Frontal cortex (tissue), 3 donors: ENCODE measurements at regions not wholly inside any gene's neighbourhood (a gene's known extent, or its start where the extent isn't known, plus 50 kb on each side); places are given as distances from the start of the nearest gene placed in this dataset.

Experiments used
- DNase-seq, 2 donors: peaks; one replicate each; pipeline ENCODE4 v3.0.0; 2012; ENCODE audit warnings: low spot score in 2 of 2
- FAIRE-seq: peaks from 2 replicates; lab custom pipeline; 2012; peaks lifted over from hg19 to GRCh38; lab: Jason Lieb, UNC
- donor health status: control.
- donor health status: control.
- donor health status: control.

GRCh38 chr21:27391990-27392389, 425.1 kb upstream of the ADAMTS5 start:
- DNase-seq (no peak), FAIRE-seq (no peak)

DNA sequence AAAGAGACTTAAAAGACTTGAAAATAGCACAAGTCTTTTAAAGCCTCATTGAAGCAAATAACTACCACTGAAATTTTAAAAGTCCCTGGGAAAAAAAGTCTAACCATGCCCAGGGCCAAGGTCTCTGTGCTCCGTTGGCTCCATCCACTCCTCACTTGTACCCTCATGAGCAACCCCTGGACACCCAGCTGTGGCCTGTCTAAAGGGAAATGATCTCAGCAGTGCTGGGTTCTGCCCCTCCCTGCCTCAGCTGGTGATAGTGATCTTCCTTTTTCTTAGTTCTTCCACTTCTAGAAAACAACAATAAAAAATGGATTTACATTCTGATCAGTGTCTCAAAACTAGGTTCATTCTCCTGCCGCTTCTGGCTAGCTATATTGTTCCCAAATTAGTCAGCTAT, 423.5 kb upstream of the ADAMTS5 start:
- DNase-seq, result no peak
- no peak for FAIRE-seq

GRCh38 chr21:27388825-27389224, 421.9 kb upstream of the ADAMTS5 start:
- no peak for DNase-seq
- FAIRE-seq, result no peak

GRCh38 chr21:27382404-27382803, 415.5 kb upstream of the ADAMTS5 start:
- no peak for FAIRE-seq
- DNase-seq, result no peak

DNA sequence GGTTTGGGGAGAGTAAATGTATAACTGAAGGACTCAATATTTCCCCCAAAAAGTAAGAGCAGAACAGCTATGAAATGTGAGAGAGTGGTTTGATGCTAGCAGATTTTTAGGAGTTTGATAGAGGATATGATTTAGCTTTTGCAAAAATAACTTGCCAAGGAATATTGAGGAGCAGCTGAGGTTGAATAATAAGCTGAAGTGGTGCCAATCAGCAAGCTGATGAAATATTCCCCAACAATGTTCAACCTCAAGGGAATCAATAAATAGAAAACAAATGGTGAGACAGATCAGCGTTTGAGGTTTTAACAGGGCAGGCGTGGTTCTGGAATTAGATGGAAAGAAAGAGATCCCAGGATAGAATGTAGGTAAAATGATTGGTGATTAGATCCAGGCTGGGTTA, 413.4 kb upstream of the ADAMTS5 start:
- DNase-seq, result no peak
- FAIRE-seq, result no peak

DNA sequence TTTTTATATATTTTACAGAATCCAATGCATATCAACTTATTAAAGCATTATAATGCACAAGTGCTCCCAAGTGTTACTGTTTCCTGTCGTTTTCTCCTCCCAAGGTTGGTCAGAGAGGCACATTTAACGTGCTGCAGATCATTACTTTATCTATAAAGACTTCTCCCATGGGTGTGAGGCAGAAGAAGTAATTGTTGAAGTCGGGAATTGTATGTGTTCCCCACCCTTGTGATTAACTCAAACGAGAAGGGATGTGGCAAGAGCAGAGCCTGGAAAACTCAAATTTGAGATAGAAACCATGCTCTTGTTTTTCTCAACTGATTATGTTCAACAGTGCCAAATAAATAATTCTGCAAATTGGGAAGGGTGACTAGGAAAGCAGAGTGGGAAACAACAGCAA, 412.5 kb upstream of the ADAMTS5 start:
- no peak for FAIRE-seq
- no peak for DNase-seq

- FAIRE-seq (no peak), DNase-seq (no peak)
Observed at GRCh38 chr21:27372381-27372780, 405.5 kb upstream of the ADAMTS5 start.

DNA sequence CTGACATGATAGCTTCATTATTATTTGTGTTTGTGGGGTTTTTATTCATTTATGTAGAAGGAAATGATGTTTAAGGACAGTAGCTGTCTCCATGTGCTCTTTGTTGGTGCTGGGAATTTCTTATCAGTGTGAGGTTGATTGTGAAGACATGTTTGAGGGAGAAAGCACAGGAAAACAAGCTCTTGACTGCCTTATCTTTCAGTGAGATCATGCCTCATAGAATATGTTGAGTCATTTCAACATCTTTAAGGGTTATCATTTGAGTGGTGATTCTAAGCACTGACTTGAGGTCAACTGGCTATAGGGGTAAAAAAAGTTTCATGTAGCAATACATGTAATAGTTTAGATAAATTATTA, 405.1 kb upstream of the ADAMTS5 start:
- DNase-seq (no peak), FAIRE-seq (no peak)

DNA sequence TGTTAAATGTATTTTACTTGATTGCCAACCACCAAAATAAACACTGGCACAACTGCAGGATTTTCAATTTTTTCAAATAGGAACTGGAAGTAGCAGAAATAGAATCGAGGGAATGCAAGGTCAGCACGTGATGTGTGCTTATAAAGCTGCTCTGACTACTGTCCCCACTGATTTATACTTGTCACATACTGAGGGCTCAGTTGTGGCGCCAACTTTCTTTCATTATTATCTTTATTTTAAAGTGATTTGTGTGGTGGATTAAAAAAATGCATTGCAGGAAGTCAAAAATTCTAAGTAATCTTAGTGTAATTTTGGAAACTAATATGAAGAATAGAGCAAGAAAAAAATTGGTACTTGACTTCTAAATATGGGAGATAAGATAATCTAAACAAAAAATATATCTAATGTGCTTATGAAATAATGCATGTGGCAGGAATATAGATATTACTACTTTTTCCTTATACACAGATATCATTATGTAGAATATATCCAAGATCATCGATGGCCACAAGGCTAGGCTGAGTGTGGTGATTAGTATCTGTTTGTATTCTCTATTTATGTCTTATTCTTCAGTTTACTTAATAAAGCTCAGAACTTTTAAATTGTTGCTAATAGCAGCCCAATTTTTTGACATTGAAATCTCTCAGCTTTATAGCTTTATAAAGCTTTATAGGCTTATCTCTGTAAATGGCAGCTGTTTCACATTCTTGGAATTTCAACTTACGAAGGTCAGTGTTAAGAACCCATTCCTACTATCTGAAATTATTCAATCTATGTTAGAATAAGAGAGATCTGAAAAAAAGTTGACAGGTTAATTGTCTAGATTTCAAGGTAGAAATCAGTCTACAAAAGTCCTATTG, 404.5 kb upstream of the ADAMTS5 start:
- no peak for FAIRE-seq
- no peak for DNase-seq

- no peak for FAIRE-seq
- DNase-seq, result no peak
Observed at GRCh38 chr21:27369978-27370571, 403.2 kb upstream of the ADAMTS5 start.

GRCh38 chr21:27369234-27369633, 402.3 kb upstream of the ADAMTS5 start:
- DNase-seq (no peak), FAIRE-seq (no peak)

- FAIRE-seq, result no peak
Observed at GRCh38 chr21:27366646-27367235, 399.9 kb upstream of the ADAMTS5 start.

DNA sequence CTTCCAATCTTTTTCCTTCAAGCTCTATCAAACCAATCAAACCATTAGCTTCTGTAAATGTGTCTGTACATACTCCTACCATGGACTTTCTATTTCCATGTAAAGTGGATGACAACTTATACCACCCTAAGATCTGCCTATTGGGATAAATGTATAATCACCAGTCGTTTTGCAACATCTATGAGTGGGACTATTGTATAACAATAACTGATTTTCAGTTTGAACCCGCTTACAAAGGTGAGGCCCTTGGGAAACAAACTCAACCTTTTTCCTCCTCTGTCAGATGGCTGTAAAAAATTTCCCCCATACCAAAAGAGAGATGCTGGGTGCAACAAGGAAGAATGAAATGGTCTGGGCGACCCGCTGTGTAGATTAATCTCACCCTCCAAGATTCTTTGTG, 399.1 kb upstream of the ADAMTS5 start:
- FAIRE-seq, result no peak
- DNase-seq, result no peak

More at GRCh38 chr21:27366646-27367235, 399.9 kb upstream of the ADAMTS5 start:
- no peak for DNase-seq

DNA sequence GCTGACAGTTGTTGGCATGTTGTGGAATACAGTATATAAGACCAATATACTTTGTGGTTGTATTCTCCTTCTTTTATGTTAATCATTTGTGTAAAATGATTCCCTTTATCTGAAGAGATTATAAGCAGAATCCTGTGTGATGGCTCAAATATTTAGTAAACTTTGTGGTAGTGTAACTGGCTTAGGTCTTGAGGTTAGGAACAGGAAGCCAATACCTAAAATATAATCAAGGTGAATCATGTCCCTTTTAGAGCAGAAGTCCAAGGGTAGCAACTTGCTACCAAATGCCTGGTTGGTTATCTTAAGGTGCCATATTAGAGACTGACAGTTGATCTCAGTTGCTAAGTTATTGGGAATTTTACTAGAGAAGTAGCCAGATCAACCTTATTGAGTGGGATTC, 398.5 kb upstream of the ADAMTS5 start:
- FAIRE-seq (no peak), DNase-seq (no peak)

DNA sequence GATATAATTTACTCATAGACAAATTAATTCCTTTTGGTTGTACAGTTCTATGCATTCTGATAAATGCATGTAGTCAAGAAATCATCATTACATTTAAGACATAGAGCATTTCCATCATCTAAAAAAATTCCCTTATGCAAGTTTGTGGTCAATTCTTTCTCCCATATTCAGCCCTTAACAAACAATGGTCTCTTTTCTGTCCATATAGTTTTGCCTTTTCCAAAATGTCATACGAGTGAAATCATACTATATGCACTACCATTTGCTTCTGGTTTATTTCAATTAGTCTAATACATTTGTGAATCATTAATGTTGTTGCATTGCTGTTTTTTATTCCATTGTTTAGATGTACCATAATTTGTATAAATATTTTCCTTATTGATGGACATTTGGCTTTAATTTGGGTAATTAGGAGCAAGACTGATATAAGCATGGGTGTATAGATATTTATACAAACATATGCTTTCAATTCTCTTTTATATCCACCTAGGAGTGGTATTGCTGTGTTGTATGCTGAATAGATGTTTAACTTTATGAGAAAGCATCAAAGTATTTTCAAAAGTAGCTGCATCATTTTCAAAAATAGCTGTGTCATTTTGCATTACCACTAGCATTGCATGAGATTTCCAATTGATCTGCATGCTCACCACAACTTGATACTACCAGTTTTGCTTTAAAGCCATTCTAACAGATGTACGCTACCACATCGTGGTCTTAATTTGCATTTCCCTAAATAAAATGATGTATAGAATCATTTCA, 397.0 kb upstream of the ADAMTS5 start:
- no peak for DNase-seq

DNA sequence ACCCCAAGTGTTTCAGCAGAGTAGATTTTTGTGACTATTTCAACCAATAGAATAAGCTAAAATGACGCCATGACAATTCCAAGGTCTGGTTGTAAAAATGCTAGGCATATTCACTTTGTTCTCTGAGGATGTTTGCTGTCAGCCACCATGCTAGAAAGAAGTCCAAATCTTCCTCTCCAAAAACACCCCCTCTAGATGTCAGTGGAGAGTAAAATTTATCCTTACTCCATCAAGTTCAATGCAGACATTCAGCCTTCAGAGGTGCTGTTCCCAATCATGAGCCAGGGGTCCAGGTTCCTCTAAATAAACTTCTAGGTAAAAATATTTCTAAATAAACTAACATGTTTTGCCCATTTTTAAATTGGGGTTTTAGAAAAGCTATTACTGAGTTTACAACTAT, 395.4 kb upstream of the ADAMTS5 start:
- FAIRE-seq, result no peak

More for the DNA sequence above, 397.0 kb upstream of the ADAMTS5 start:
- FAIRE-seq, result no peak

DNA sequence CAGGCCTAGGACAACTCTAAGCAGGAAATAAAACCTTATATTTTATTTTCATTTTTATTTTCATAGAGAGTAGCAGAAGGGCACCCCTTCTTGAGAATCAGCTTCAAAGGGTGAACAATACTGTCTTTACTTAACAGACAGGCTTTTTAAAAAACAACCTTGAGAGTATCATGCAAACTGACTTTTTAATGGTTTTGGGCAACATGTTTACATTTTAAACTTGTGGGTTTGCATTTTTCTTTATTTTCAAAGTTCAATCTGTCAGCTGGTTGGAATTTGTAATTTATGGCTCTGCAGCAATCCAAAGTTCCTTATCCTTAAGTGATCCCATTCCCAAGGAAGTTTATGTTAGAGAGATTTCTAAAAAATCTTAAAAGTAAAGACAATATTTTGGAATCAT, 392.3 kb upstream of the ADAMTS5 start:
- no peak for FAIRE-seq

More for the DNA sequence above, 395.4 kb upstream of the ADAMTS5 start:
- DNase-seq, result no peak

DNA sequence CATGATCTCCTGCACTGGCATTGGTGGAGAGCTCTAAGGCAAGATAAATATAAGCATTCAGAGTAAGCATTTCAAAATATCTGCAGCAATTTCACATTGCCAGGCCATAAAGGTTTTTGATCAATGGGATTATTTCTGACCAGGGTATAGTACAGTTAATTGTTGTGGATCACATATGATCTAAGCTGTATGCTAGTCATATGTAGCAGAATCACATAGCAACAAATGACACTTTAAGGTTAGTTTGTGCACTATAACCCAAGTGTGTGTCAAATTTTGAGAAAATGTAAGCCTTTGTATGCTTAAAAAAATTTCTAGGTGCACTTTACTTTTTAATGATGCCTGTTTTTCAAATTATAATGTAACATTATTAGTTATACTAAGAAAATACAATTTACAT, 386.0 kb upstream of the ADAMTS5 start:
- DNase-seq (no peak), FAIRE-seq (no peak)

More for the DNA sequence above, 392.3 kb upstream of the ADAMTS5 start:
- no peak for DNase-seq

GRCh38 chr21:27346041-27346448, 379.2 kb upstream of the ADAMTS5 start:
- FAIRE-seq (no peak), DNase-seq (no peak)

GRCh38 chr21:27339902-27340301, 373.0 kb upstream of the ADAMTS5 start:
- FAIRE-seq, result no peak
- no peak for DNase-seq
